ENCODE measurements at regions not wholly inside any gene's neighbourhood (a gene's known extent, or its start where the extent isn't known, plus 50 kb on each side); places are given as distances from the start of the nearest gene placed in this dataset.

DNA sequence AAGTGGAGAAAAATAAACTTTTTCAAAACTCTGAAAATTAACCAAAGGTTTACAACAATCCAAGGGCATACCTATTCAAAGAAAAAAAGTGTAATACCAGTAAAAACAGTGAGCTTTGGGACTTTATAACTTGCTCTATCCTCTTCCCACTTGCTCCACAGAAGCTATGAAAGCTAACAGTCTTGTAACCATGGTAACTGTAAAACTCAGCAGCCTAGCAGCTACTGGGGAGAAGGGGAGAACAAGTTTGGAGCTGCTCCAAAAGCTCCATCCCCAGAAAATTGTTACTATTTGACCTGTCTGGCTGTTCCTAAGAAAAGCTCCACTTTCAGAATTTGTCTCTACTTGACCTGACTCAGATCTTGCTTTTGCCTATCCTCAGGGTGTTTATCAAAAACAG is 191.5 kb downstream of the OTUD1 start:
- TF ChIP-seq, protein P1, sequence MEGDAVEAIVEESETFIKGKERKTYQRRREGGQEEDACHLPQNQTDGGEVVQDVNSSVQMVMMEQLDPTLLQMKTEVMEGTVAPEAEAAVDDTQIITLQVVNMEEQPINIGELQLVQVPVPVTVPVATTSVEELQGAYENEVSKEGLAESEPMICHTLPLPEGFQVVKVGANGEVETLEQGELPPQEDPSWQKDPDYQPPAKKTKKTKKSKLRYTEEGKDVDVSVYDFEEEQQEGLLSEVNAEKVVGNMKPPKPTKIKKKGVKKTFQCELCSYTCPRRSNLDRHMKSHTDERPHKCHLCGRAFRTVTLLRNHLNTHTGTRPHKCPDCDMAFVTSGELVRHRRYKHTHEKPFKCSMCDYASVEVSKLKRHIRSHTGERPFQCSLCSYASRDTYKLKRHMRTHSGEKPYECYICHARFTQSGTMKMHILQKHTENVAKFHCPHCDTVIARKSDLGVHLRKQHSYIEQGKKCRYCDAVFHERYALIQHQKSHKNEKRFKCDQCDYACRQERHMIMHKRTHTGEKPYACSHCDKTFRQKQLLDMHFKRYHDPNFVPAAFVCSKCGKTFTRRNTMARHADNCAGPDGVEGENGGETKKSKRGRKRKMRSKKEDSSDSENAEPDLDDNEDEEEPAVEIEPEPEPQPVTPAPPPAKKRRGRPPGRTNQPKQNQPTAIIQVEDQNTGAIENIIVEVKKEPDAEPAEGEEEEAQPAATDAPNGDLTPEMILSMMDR (conservative IDR thresholded peaks at IDR 0.05; ENCODE audit: low read length) = no peak
- no peak for TF ChIP-seq EZH2phosphoT487 (IDR thresholded peaks at IDR 0.05; ENCODE audit: borderline replicate concordance)
